VCaP (cell line): ENCODE measurements at regions not wholly inside any gene's neighbourhood (a gene's known extent, or its start where the extent isn't known, plus 50 kb on each side); places are given as distances from the start of the nearest gene placed in this dataset.
A peak's percentile ranks its signal among the peaks of the same experiment; 100 is the strongest.

Experiments
- H3K27ac ChIP-seq: fragments of 450-650 bp; 2 replicates; pipeline ENCODE4 v1.5.1; 2017
- CTCF ChIP-seq: fragments of 450-650 bp; conservative IDR thresholded peaks from 2 replicates; pipeline ENCODE4 v1.5.1; 2017; ENCODE audit warnings: mild to moderate bottlenecking, moderate library complexity

GRCh38 chr13:53249236-53249635 lies 220.6 kb downstream of the OLFM4 start:
- no peak for TF ChIP-seq CTCF
- H3K27ac ChIP-seq: no peak overlapping the region

DNA sequence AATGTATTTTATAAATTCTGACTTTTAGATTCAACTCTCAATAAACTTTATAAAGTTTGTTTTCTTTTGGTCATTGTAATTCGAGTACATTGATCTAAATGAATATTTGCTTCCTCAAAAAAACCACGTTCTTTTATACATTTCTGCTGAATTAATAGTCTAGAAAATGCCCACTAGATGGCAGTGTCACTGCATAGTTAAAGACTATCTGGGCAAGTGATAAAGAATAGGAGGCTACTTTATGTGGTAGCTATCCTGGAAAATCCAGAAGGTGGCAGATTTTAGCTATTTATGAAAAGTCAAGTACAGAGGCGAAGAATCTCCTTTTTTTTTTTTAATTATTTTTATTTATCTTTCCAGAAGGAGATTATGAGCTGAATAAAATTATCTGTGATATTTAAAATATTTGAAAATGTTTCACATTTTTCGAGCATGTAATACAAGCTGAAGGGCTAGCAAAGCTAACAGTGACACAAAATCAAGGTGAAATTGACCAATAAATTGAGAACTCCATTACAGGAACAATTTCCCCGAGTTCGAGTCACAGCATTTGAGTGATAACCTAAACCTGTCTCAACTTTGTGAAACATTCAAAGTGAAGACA lies 221.8 kb downstream of the OLFM4 start:
- peak; percentile 90 for TF ChIP-seq CTCF
- no peak overlapping the region for H3K27ac ChIP-seq

GRCh38 chr13:53250977-53251376 lies 222.4 kb downstream of the OLFM4 start:
- no peak for TF ChIP-seq CTCF

DNA sequence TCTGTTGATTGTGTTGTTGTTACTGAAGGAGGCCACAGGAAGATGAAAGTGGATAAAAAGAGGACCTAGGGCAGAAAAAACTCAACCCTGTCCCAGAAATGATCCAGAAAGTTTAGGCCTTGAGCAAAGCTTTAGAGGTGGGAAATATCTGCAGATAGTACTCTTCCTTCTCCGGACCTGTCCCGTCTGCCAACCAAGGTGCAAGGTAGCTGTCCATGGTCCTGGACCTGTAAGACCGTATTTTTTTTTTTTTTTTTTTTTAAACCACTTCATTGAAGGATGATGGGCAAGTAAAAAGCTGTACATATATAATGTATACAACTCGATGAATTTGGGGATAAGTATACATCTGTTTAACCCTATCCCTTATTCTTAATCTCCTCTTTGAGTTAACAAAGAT lies 225.9 kb downstream of the OLFM4 start:
- TF ChIP-seq CTCF: no peak
- H3K27ac ChIP-seq: no peak overlapping the region

More at GRCh38 chr13:53250977-53251376, 222.4 kb downstream of the OLFM4 start:
- H3K27ac ChIP-seq: no peak overlapping the region

GRCh38 chr13:53255795-53256194 lies 227.2 kb downstream of the OLFM4 start:
- H3K27ac ChIP-seq: no peak overlapping the region
- TF ChIP-seq CTCF: no peak

- no peak for TF ChIP-seq CTCF
- H3K27ac ChIP-seq: no peak overlapping the region
Measured at GRCh38 chr13:53260594-53260993, 232.0 kb downstream of the OLFM4 start.

- no peak for TF ChIP-seq CTCF
- H3K27ac ChIP-seq: no peak overlapping the region
Measured at GRCh38 chr13:53264751-53265385, 236.3 kb downstream of the OLFM4 start.
